Adrenal gland (tissue), 5 donors: ENCODE measurements at regions not wholly inside any gene's neighbourhood (a gene's known extent, or its start where the extent isn't known, plus 50 kb on each side); places are given as distances from the start of the nearest gene placed in this dataset.

Experiments used
- CTCF ChIP-seq, 6 experiments: fragments of 450-650 bp in 4 of 6; fragments of 200-600 bp in 2 of 6; sonication (generic) in 1 of 6; IDR thresholded peaks; 1 replicate in 5 of 6; 2 replicates in 1 of 6; pipeline versions ENCODE4 v1.5.1 to v1.8.0; 2016 to 2021; ENCODE audit warnings: antibody characterized with exemption in 6 of 6, mild to moderate bottlenecking in 2 of 6, moderate library complexity in 1 of 6
- POLR2A ChIP-seq, 2 donors: fragments of 450-650 bp; IDR thresholded peaks; one replicate each; pipeline ENCODE4 v1.6.1; 2017; ENCODE audit warnings: antibody characterized with exemption in 2 of 2, mild to moderate bottlenecking in 2 of 2, moderate library complexity in 1 of 2
- donor health status: DM: no; HTN: no; CAD: no.

- TF ChIP-seq CTCF (IDR thresholded peaks at IDR 0.05) (no peak), POLR2A (IDR thresholded peaks at IDR 0.05) (no peak)
Measured at GRCh38 chr11:92380882-92381281, 156.3 kb downstream of the FAT3 start.
